Mammary epithelial cell (primary cell): ENCODE measurements at regions not wholly inside any gene's neighbourhood (a gene's known extent, or its start where the extent isn't known, plus 50 kb on each side); places are given as distances from the start of the nearest gene placed in this dataset.

ENCODE experiments used
- CTCF ChIP-seq, 2 donors: IDR thresholded peaks in 1 of 2; conservative IDR thresholded peaks in 1 of 2; 2 replicates each; pipeline ENCODE4 v1.5.1; 2011 to 2012; ENCODE audit warnings: inconsistent platforms in 2 of 2, low read length in 2 of 2, mild to moderate bottlenecking in 2 of 2, control low read depth in 1 of 2, low read depth in 1 of 2; ENCODE audit not compliant: insufficient read depth in 1 of 2; ENCODE audit errors: extremely low read depth in 1 of 2
- EZH2 ChIP-seq: IDR thresholded peaks from 2 replicates; pipeline ENCODE4 v1.6.1; 2012; ENCODE audit warnings: low read length, inconsistent platforms, borderline replicate concordance

- no peak for TF ChIP-seq CTCF (conservative IDR thresholded peaks at IDR 0.05 in 1 of 2, IDR thresholded peaks at IDR 0.05 in 1 of 2; ENCODE audit: extremely low read depth in 1 of 2, insufficient read depth in 1 of 2, low read depth in 1 of 2, low read length in 2 of 2)
- no peak for TF ChIP-seq EZH2
These were observed 372.9 kb downstream of the NKX6-1 start for GRCh38 chr4:84126061-84126787.
